Peyer's patch (tissue), 4 donors: ENCODE measurements at regions not wholly inside any gene's neighbourhood (a gene's known extent, or its start where the extent isn't known, plus 50 kb on each side); places are given as distances from the start of the nearest gene placed in this dataset.

ENCODE experiments used
- DNase-seq, 3 donors: peaks; one replicate each; pipeline ENCODE4 v3.0.0-alpha.2; 2017 to 2019
- H3K27ac ChIP-seq, 4 donors: fragments of 200-600 bp; sonication (generic); one replicate each; pipeline ENCODE4 v1.5.1; 2016 to 2019
- H3K27me3 ChIP-seq, 2 donors: fragments of 200-600 bp; sonication (generic); one replicate each; pipeline ENCODE4 v1.5.1; 2019
- H3K36me3 ChIP-seq, 3 donors: fragments of 200-600 bp; sonication (generic); one replicate each; pipeline ENCODE4 v1.5.1; 2016 to 2019
- H3K4me1 ChIP-seq, 4 donors: fragments of 200-600 bp; sonication (generic); one replicate each; pipeline ENCODE4 v1.5.1; 2016 to 2019
- H3K4me3 ChIP-seq, 4 donors: fragments of 200-600 bp; sonication (generic); 1 replicate in 3 of 4; 2 replicates in 1 of 4; pipeline ENCODE4 v1.5.1; 2016 to 2019; ENCODE audit warnings: mild to moderate bottlenecking in 1 of 4
- H3K9me3 ChIP-seq, 4 donors: fragments of 200-600 bp; sonication (generic); one replicate each; pipeline ENCODE4 v1.5.1; 2016 to 2019; ENCODE audit warnings: mild to moderate bottlenecking in 1 of 4
- POLR2A ChIP-seq, 2 donors: fragments of 450-650 bp; IDR thresholded peaks; one replicate each; pipeline ENCODE4 v1.5.1; 2017; ENCODE audit warnings: antibody characterized with exemption in 2 of 2, mild to moderate bottlenecking in 2 of 2, moderate library complexity in 2 of 2
- TF ChIP-seq, protein P1 (sequence below), 6 experiments: fragments of 450-650 bp in 4 of 6; fragments of 200-600 bp in 2 of 6; sonication (generic) in 1 of 6; IDR thresholded peaks; one replicate each; pipeline ENCODE4 v1.5.1; 2017 to 2019; ENCODE audit warnings: antibody characterized with exemption in 6 of 6, mild to moderate bottlenecking in 3 of 6, moderate library complexity in 1 of 6

DNA sequence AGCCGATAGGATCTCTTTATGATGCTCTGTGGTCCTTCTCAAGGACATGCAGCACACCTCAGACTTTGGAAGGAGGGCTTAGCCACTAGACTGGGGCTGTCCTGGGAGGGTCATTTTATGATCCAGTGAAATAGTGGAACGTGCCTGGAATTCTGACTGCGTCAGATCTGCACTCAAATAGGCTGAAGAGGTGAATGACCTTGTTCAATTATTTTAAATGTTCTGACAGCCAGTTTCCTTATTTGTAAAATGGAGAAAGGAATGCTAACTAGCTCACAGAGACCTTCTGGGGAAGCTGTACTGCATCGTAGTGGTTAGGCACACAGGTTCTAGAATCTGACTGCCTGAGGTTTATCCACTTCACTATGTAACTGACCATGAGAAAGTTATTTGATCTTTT is 587.5 kb downstream of the MAFB start:
- no peak overlapping the region for H3K4me3 ChIP-seq
- H3K4me1 ChIP-seq = no peaks in the 10 kb centered on the region
- no peaks in the 10 kb centered on the region for H3K9me3 ChIP-seq
- DNase-seq = no peak
- no peaks in the 10 kb centered on the region for H3K27me3 ChIP-seq
- H3K27ac ChIP-seq = no peak overlapping the region
- no peak for TF ChIP-seq POLR2A (IDR thresholded peaks at IDR 0.05)
- TF ChIP-seq, protein P1, sequence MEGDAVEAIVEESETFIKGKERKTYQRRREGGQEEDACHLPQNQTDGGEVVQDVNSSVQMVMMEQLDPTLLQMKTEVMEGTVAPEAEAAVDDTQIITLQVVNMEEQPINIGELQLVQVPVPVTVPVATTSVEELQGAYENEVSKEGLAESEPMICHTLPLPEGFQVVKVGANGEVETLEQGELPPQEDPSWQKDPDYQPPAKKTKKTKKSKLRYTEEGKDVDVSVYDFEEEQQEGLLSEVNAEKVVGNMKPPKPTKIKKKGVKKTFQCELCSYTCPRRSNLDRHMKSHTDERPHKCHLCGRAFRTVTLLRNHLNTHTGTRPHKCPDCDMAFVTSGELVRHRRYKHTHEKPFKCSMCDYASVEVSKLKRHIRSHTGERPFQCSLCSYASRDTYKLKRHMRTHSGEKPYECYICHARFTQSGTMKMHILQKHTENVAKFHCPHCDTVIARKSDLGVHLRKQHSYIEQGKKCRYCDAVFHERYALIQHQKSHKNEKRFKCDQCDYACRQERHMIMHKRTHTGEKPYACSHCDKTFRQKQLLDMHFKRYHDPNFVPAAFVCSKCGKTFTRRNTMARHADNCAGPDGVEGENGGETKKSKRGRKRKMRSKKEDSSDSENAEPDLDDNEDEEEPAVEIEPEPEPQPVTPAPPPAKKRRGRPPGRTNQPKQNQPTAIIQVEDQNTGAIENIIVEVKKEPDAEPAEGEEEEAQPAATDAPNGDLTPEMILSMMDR (IDR thresholded peaks at IDR 0.05) = no peak
- H3K36me3 ChIP-seq = no peaks in the 10 kb centered on the region

DNA sequence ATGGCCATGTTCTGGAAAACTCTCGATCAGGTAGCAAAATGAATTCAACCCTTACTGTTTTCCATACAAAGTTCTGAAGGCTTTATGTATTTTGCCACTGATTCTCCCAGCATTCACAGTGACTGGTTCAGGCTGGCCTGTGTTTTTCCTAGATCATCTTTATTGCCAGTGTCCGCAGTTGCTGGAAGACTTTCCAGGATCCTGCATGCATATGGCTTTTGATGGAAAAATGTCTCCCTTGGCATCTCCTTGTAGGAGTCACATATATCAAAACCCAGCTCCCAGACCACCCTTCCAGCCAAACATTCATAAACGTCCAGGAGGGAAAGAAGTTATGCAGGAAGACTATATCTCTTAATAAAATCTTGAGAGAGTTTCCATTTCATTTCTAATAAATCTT is 588.8 kb downstream of the MAFB start:
- Histone ChIP-seq H3K36me3 (no peaks in the 10 kb centered on the region), H3K4me1 (no peaks in the 10 kb centered on the region), H3K27ac (no peak overlapping the region), H3K27me3 (no peaks in the 10 kb centered on the region), H3K9me3 (no peaks in the 10 kb centered on the region), H3K4me3 (no peak overlapping the region)
- no peak for DNase-seq
- TF ChIP-seq POLR2A (IDR thresholded peaks at IDR 0.05) = no peak
- TF ChIP-seq, protein P1 (IDR thresholded peaks at IDR 0.05) = no peak

DNA sequence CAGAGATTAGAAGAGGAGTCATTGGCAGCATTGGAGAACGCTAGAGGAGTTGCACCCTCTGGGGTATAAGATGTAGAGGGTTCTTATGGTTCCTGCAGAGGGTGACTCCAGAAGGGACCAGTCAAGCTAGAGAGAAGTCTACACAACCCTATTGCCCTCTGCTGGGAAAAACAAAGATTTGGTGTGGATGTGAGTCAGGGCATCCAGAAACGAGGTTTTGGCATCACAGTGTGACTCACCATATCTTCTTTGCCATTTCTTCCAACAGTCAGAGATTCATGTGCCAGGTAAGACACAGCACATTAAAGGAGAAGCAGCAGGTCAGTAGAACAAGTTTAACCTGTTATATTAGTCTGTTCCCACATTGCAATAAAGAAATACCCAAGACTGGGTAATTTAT is 598.8 kb downstream of the MAFB start:
- no peak for DNase-seq
- Histone ChIP-seq H3K9me3 (no peaks in the 10 kb centered on the region), H3K27ac (no peak overlapping the region), H3K4me1 (no peaks in the 10 kb centered on the region), H3K4me3 (no peak overlapping the region), H3K27me3 (no peaks in the 10 kb centered on the region), H3K36me3 (no peaks in the 10 kb centered on the region)
- TF ChIP-seq, protein P1 (IDR thresholded peaks at IDR 0.05) = no peak
- TF ChIP-seq POLR2A (IDR thresholded peaks at IDR 0.05) = no peak

DNA sequence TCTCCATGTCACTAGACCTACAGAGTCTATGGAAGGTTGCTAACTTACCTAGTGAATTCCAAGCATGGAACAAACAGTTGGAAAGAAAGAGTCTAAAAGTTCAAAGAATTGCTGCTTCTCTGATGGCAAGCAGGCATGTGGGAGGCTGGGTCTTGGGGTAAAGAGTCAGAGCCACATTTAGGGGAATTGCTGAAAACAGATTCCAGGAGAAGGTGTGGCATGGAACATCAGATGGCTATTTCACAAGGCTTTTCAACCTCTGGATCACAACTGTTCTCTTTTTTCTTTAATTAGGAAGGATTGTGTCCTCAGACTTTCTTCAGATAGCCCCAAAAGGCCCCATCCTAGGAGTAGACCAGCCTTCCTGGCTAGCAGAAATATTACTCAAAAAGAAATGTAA is 601.5 kb downstream of the MAFB start:
- H3K27ac ChIP-seq = no peak overlapping the region
- no peaks in the 10 kb centered on the region for H3K9me3 ChIP-seq
- no peak overlapping the region for H3K4me3 ChIP-seq
- TF ChIP-seq, protein P1 (IDR thresholded peaks at IDR 0.05) = no peak
- TF ChIP-seq POLR2A (IDR thresholded peaks at IDR 0.05) = no peak
- no peak for DNase-seq
- H3K27me3 ChIP-seq = no peaks in the 10 kb centered on the region
- H3K36me3 ChIP-seq = no peaks in the 10 kb centered on the region
- H3K4me1 ChIP-seq = no peaks in the 10 kb centered on the region

DNA sequence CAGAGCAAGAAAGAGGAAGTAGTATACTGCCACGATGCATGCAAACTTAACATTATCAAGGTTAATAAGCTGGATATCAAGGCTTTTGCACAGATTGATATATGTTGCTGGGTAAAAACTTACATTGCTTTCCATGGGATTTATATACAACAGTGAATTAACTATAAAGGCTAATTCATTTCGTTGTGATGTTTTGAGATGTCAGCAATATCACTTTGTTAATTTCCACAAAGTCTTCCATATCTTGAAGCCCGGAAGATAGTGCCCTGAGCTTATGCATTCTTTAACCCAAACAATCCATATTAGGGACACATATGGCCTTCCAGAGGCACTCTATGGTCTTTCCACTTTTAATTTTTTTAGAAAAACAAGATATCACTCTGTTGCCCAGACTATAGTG is 603.5 kb downstream of the MAFB start:
- H3K4me1 ChIP-seq = no peaks in the 10 kb centered on the region
- no peaks in the 10 kb centered on the region for H3K27me3 ChIP-seq
- DNase-seq = no peak
- no peaks in the 10 kb centered on the region for H3K9me3 ChIP-seq
- TF ChIP-seq, protein P1 (IDR thresholded peaks at IDR 0.05) = no peak
- TF ChIP-seq POLR2A (IDR thresholded peaks at IDR 0.05) = no peak
- H3K27ac ChIP-seq = no peak overlapping the region
- H3K36me3 ChIP-seq = no peaks in the 10 kb centered on the region
- H3K4me3 ChIP-seq = no peak overlapping the region

DNA sequence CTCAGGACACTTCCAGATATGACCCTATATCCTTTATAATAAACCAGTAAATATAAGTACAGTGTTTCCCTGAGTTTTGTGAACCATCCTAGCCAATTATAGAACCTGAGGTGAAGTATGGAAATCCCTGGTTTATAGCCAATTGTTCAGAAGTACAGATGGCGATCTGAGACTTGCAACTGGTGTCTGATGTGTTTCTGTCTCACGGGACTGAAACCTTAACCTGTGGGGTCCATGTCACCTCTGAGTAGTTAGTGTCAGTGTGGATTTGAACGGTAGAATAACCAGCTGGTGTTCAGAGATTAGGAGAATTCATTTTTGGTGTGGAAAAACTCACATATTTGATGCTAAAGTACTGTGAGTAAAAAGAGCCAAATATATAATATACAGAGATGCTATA is 606.6 kb downstream of the MAFB start:
- no peak for TF ChIP-seq POLR2A (IDR thresholded peaks at IDR 0.05)
- TF ChIP-seq, protein P1 (IDR thresholded peaks at IDR 0.05) = no peak
- H3K27ac ChIP-seq = no peak overlapping the region
- DNase-seq = no peak
- H3K36me3 ChIP-seq = no peaks in the 10 kb centered on the region
- H3K27me3 ChIP-seq = no peaks in the 10 kb centered on the region
- H3K4me3 ChIP-seq = no peak overlapping the region
- no peaks in the 10 kb centered on the region for H3K4me1 ChIP-seq
- no peaks in the 10 kb centered on the region for H3K9me3 ChIP-seq
